Ovary (tissue), 3 donors: ENCODE measurements at regions not wholly inside any gene's neighbourhood (a gene's known extent, or its start where the extent isn't known, plus 50 kb on each side); places are given as distances from the start of the nearest gene placed in this dataset.

Experiments used
- POLR2A ChIP-seq: fragments of 450-650 bp; IDR thresholded peaks from one replicate; pipeline ENCODE4 v1.6.1; 2017; ENCODE audit warnings: antibody characterized with exemption, mild to moderate bottlenecking, moderate library complexity
- TF ChIP-seq, protein P1 (sequence below), 3 donors: fragments of 450-650 bp in 2 of 3; fragments of 200-600 bp in 1 of 3; IDR thresholded peaks; one replicate each; pipeline versions ENCODE4 v1.5.1 to v1.8.0; 2016 to 2022; ENCODE audit warnings: antibody characterized with exemption in 3 of 3, mild to moderate bottlenecking in 1 of 3
- donor health status: DM: no; HTN: no; CAD: no.

DNA sequence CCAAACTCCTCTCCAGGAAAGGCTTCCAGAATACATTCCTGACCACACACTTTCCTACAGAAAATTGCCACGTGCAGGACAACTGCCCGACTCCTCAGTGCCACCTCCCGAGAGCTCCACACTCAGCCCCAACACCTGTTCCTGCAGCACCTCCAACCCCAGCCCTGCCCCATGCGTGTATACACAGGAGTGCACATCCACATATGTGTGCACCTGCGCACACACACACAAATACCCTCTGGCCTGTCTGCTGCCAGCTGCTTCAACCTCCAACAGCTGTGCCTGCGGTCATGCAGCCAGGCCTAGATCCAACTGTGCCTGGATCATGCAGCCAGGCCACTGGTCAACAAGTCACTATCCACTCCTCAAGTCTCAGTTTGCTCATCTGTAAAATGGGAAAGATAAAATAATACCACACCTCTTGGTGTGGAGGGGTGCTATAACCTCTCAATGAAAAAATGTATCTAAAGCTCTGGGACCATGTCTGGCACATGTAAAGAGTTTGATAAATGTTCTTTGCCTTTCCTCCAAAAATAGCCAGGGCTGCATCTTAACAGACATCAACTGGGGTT lies 152.1 kb upstream of the ID2 start:
- TF ChIP-seq POLR2A, result no peak
- TF ChIP-seq, protein P1, sequence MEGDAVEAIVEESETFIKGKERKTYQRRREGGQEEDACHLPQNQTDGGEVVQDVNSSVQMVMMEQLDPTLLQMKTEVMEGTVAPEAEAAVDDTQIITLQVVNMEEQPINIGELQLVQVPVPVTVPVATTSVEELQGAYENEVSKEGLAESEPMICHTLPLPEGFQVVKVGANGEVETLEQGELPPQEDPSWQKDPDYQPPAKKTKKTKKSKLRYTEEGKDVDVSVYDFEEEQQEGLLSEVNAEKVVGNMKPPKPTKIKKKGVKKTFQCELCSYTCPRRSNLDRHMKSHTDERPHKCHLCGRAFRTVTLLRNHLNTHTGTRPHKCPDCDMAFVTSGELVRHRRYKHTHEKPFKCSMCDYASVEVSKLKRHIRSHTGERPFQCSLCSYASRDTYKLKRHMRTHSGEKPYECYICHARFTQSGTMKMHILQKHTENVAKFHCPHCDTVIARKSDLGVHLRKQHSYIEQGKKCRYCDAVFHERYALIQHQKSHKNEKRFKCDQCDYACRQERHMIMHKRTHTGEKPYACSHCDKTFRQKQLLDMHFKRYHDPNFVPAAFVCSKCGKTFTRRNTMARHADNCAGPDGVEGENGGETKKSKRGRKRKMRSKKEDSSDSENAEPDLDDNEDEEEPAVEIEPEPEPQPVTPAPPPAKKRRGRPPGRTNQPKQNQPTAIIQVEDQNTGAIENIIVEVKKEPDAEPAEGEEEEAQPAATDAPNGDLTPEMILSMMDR (IDR thresholded peaks at IDR 0.05), result no peak
